ENCODE measurements at regions not wholly inside any gene's neighbourhood (a gene's known extent, or its start where the extent isn't known, plus 50 kb on each side); places are given as distances from the start of the nearest gene placed in this dataset.

DNA sequence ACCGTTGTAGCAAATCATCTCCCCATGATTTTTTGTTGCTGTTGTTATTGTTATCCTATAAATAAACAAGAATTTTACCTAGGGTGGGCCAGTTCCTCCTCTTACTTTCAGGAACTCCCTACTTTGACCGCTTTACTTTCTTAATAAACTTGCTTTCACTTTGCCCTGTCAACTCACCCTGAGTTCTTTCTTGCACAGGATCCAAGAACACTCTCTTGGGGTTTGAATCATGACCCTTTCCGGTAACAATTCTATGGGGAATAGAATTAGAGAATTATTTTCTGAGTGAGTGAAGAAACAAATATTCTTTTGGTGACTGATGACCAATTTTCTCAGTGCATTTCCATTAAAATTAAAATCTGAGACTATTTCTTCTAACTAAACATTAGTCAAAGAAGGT lies 584.0 kb upstream of the TENM3 start:
- H3K36me3 ChIP-seq (replicated peaks in 1 of 2; ENCODE audit: control insufficient read depth in 1 of 2, insufficient read depth in 2 of 2, low read length in 2 of 2): no peaks in the 10 kb centered on the region
- in situ Hi-C loops (cut with HindIII; ENCODE audit: extremely low pct_ligation_motif_present, low pct_unique_long_range_greater_than_20kb): no loop called here
- FAIRE-seq: no peak
- H2AFZ ChIP-seq (ENCODE audit: low read length): no peak overlapping the region
- ChIA-PET POLR2A (no interaction called here), CTCF (ENCODE audit: low intra/inter-chr PET ratio, low total read pairs) (no interaction called here)
- no peak for ATAC-seq
- intact Hi-C loops (cut with micrococcal nuclease; ENCODE audit: unreplicated experiment): no loop called here
- DNase-seq (ENCODE audit: low spot score): no peak
- H3K9me3 ChIP-seq (ENCODE audit: low read length): no peaks in the 10 kb centered on the region
- BruUV-seq (replicated peaks): no TSS peak
- WGBS (ENCODE audit: low lambda C conversion rate): 3% methylated on average over 3 of the region's 3 CpGs
- H3K4me3 ChIP-seq (replicated peaks in 1 of 3; ENCODE audit: insufficient read depth in 1 of 3, low read depth in 2 of 3, low read length in 3 of 3): no peak overlapping the region
- no peaks in the 10 kb centered on the region for H3K27me3 ChIP-seq (ENCODE audit: control insufficient read depth in 1 of 2, insufficient read depth in 2 of 2, low read length in 2 of 2)
- H3K4me1 ChIP-seq (ENCODE audit: insufficient read depth, low read length): no peaks in the 10 kb centered on the region
- no peak overlapping the region for H3K4me2 ChIP-seq (ENCODE audit: low read depth, low read length)
- no peaks in the 10 kb centered on the region for H3K79me2 ChIP-seq (ENCODE audit: insufficient read depth, low read length)
- no peak for TF ChIP-seq KAT8 (CRISPR knock-in tag; IDR thresholded peaks at IDR 0.05)
- TF ChIP-seq ZNF382 (CRISPR knock-in tag; IDR thresholded peaks at IDR 0.05; ENCODE audit: borderline replicate concordance): no peak
- H3K9ac ChIP-seq (ENCODE audit: insufficient read depth, low read depth, low read length): no peak overlapping the region
- H4K20me1 ChIP-seq (ENCODE audit: insufficient read depth, low read length): no peaks in the 10 kb centered on the region
- H3K27ac ChIP-seq (ENCODE audit: extremely low read length, insufficient read depth, low read length): no peak overlapping the region

DNA sequence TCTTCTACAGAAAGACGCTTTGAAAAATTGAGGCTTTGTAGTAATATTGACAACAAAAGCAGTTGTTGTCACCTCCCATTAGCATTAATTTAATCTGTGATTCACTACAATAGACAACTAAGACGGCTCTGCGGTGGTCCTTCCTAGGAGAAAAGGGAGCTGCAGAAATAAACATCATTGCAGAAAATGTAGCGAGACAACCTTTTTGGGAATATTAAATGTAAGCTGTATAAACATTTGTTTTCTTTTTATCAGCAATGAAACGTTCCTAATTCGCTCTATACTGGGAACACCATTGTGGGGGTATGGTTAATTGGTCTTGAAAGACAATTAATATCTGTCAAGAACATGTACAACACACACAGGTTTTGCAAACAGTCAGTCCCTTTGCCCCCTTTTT lies 583.3 kb upstream of the TENM3 start:
- Histone ChIP-seq H3K79me2 (ENCODE audit: insufficient read depth, low read length) (no peaks in the 10 kb centered on the region), H3K4me1 (ENCODE audit: insufficient read depth, low read length) (no peaks in the 10 kb centered on the region), H4K20me1 (ENCODE audit: insufficient read depth, low read length) (no peaks in the 10 kb centered on the region), H2AFZ (ENCODE audit: low read length) (no peak overlapping the region), H3K4me3 (replicated peaks in 1 of 3; ENCODE audit: insufficient read depth in 1 of 3, low read depth in 2 of 3, low read length in 3 of 3) (no peak overlapping the region), H3K9ac (ENCODE audit: insufficient read depth, low read depth, low read length) (no peak overlapping the region), H3K27me3 (ENCODE audit: control insufficient read depth in 1 of 2, insufficient read depth in 2 of 2, low read length in 2 of 2) (no peaks in the 10 kb centered on the region), H3K4me2 (ENCODE audit: low read depth, low read length) (no peak overlapping the region), H3K27ac (ENCODE audit: extremely low read length, insufficient read depth, low read length) (no peak overlapping the region), H3K36me3 (replicated peaks in 1 of 2; ENCODE audit: control insufficient read depth in 1 of 2, insufficient read depth in 2 of 2, low read length in 2 of 2) (no peaks in the 10 kb centered on the region), H3K9me3 (ENCODE audit: low read length) (no peaks in the 10 kb centered on the region)
- in situ Hi-C loops (cut with HindIII; ENCODE audit: extremely low pct_ligation_motif_present, low pct_unique_long_range_greater_than_20kb): no loop called here
- ChIA-PET POLR2A (no interaction called here), CTCF (ENCODE audit: low intra/inter-chr PET ratio, low total read pairs) (no interaction called here)
- BruUV-seq (replicated peaks): no TSS peak
- FAIRE-seq (no peak), DNase-seq (ENCODE audit: low spot score) (no peak), ATAC-seq (no peak)
- under 1% methylated on average over 6 of the region's 6 CpGs for WGBS (ENCODE audit: low lambda C conversion rate)
- intact Hi-C loops (cut with micrococcal nuclease; ENCODE audit: unreplicated experiment): no loop called here
- TF ChIP-seq KDM6A (CRISPR knock-in tag; IDR thresholded peaks at IDR 0.05; ENCODE audit: low read depth) (no peak), ZSCAN29 (CRISPR knock-in tag; conservative IDR thresholded peaks at IDR 0.05) (no peak), ZFP41 (CRISPR knock-in tag; IDR thresholded peaks at IDR 0.05; ENCODE audit: borderline replicate concordance) (no peak), IRF1 (CRISPR knock-in tag; IDR thresholded peaks at IDR 0.05; ENCODE audit: low read depth) (no peak), ZNF331 (CRISPR knock-in tag; IDR thresholded peaks at IDR 0.05) (no peak), LRRFIP1 (CRISPR knock-in tag; conservative IDR thresholded peaks at IDR 0.05) (no peak)
- TF ChIP-seq, protein P1, sequence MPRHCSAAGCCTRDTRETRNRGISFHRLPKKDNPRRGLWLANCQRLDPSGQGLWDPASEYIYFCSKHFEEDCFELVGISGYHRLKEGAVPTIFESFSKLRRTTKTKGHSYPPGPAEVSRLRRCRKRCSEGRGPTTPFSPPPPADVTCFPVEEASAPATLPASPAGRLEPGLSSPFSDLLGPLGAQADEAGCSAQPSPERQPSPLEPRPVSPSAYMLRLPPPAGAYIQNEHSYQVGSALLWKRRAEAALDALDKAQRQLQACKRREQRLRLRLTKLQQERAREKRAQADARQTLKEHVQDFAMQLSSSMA (CRISPR knock-in tag; IDR thresholded peaks at IDR 0.05): no peak
- TF ChIP-seq, protein P2, sequence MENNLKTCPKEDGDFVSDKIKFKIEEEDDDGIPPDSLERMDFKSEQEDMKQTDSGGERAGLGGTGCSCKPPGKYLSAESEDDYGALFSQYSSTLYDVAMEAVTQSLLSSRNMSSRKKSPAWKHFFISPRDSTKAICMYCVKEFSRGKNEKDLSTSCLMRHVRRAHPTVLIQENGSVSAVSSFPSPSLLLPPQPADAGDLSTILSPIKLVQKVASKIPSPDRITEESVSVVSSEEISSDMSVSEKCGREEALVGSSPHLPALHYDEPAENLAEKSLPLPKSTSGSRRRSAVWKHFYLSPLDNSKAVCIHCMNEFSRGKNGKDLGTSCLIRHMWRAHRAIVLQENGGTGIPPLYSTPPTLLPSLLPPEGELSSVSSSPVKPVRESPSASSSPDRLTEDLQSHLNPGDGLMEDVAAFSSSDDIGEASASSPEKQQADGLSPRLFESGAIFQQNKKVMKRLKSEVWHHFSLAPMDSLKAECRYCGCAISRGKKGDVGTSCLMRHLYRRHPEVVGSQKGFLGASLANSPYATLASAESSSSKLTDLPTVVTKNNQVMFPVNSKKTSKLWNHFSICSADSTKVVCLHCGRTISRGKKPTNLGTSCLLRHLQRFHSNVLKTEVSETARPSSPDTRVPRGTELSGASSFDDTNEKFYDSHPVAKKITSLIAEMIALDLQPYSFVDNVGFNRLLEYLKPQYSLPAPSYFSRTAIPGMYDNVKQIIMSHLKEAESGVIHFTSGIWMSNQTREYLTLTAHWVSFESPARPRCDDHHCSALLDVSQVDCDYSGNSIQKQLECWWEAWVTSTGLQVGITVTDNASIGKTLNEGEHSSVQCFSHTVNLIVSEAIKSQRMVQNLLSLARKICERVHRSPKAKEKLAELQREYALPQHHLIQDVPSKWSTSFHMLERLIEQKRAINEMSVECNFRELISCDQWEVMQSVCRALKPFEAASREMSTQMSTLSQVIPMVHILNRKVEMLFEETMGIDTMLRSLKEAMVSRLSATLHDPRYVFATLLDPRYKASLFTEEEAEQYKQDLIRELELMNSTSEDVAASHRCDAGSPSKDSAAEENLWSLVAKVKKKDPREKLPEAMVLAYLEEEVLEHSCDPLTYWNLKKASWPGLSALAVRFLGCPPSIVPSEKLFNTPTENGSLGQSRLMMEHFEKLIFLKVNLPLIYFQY (CRISPR knock-in tag; IDR thresholded peaks at IDR 0.05; ENCODE audit: borderline replicate concordance): no peak

All from HepG2 (cell line).